ENCODE measurements at regions not wholly inside any gene's neighbourhood (a gene's known extent, or its start where the extent isn't known, plus 50 kb on each side); places are given as distances from the start of the nearest gene placed in this dataset.
A peak's percentile ranks its signal among the peaks of the same experiment; 100 is the strongest.
"Not testable (repeated sequence)": the region's sequence is repeated elsewhere in the genome, so short reads cannot be mapped to it uniquely, and the experiment has no call there.

DNA sequence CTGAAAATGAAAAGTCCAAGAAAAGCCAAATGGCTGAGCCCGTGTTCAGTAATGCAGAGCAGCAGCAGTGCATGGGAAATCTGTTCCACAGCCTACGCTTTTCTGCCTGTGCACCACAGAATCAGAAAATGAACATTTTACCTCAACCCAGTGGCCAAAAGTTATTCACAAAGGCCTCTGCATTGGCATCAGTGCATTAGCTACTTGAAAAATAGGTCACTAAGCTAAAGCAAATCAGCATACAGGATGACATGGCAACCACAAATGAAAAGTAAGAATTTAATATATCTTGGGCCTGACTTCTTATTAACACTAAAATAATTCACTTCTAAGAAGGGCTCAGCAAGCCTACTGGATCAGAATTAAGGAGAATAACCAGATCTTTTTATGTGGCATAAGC, 1145.3 kb upstream of the CHAC2 start:
- H3K4me1 Mint-ChIP-seq, result no peaks in the 10 kb centered on the region
- H3K27ac Mint-ChIP-seq, result no peak overlapping the region
- no peaks in the 10 kb centered on the region for H3K36me3 Mint-ChIP-seq
- peaks cover 0 to 7% (median 0%) of the 10 kb centered on the region in 3 donors for H3K9me3 Mint-ChIP-seq
- H3K4me3 Mint-ChIP-seq, result no peak overlapping the region
- H3K27me3 Mint-ChIP-seq, result no peaks in the 10 kb centered on the region

- H3K36me3 Mint-ChIP-seq, result no peaks in the 10 kb centered on the region
- H3K27me3 Mint-ChIP-seq, result no peaks in the 10 kb centered on the region
- no peak overlapping the region for H3K4me3 Mint-ChIP-seq
- H3K9me3 Mint-ChIP-seq, result peaks cover 0 to 3% (median 0%) of the 10 kb centered on the region in 3 donors
- H3K27ac Mint-ChIP-seq, result no peak overlapping the region
- no peaks in the 10 kb centered on the region for H3K4me1 Mint-ChIP-seq
Measured at GRCh38 chr2:52613064-52613463, 1154.5 kb upstream of the CHAC2 start.

DNA sequence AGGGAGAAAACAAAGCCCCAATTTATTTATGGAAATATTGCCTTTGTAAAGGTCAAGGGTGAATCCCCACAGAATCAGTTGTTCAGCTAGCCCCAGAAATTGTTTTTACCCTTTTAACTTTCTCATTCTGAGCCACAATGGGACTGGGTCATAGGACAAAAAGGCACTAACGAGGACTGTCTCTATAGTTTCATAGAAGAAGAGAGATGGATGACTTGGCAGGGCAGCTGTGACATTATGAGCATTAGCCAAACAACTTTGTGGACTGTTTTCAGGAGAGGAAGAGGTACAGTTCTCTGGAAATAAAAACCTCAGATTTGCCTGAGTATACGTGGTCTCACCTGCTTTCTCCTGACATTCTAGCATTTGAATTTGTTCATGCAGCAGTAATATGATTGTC, 1155.8 kb upstream of the CHAC2 start:
- Mint-ChIP-seq H3K9me3 (peaks cover 0 to 3% (median 0%) of the 10 kb centered on the region in 3 donors), H3K27me3 (no peaks in the 10 kb centered on the region), H3K27ac (no peak overlapping the region), H3K4me1 (no peaks in the 10 kb centered on the region), H3K36me3 (no peaks in the 10 kb centered on the region), H3K4me3 (no peak overlapping the region)

DNA sequence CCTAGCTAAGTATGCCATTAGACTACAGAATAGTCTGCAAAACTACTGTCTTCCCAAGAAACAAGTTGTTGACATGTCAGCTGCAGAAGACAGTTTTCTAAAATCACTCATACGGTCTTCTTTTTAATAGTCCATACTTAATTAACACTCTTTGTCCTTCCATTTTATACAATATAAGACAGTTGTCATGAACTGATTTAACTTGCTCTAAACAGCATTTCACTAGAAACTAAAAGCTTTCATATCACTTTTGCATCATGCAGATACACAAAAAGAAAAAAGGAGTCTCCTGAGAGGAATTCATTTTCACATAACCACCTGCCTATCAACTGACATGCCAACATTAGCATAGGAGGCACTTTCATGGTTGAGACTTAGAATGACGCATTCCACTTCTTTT, 1159.6 kb upstream of the CHAC2 start:
- no peaks in the 10 kb centered on the region for H3K4me1 Mint-ChIP-seq
- no peaks in the 10 kb centered on the region for H3K36me3 Mint-ChIP-seq
- no peaks in the 10 kb centered on the region for H3K27me3 Mint-ChIP-seq
- H3K4me3 Mint-ChIP-seq, result no peak overlapping the region
- peaks cover 0 to 10% (median 4%) of the 10 kb centered on the region in 3 donors for H3K9me3 Mint-ChIP-seq
- H3K27ac Mint-ChIP-seq, result no peak overlapping the region

- Mint-ChIP-seq H3K4me1 (no peaks in the 10 kb centered on the region), H3K27ac (no peak overlapping the region), H3K9me3 (peaks cover 0 to 5% (median 2%) of the 10 kb centered on the region in 3 donors), H3K36me3 (no peaks in the 10 kb centered on the region), H3K4me3 (no peak overlapping the region), H3K27me3 (no peaks in the 10 kb centered on the region)
Measured at GRCh38 chr2:52597346-52597745, 1170.3 kb upstream of the CHAC2 start.

DNA sequence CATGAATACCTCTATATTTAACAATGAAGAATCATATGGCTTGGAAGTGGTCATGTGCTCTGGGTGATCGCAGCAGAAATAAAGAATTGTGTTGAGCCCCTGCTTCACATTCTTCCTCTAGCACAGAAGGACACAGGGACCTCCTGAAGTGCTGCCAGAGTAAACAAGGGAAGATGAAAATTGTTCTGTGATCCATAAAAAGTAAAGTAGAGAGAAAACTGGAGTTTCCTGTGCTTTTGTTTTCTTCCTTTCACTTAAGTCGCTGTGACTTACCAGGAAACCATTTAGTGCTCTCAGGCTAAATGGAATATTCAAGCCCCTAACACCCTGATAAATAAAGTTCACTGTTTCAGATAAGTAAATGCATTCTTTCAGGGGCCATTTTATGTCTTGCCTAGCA, 1173.6 kb upstream of the CHAC2 start:
- peaks cover 0 to 2% (median 0%) of the 10 kb centered on the region in 3 donors for H3K4me1 Mint-ChIP-seq
- peaks cover 3% of the 10 kb centered on the region for H3K36me3 Mint-ChIP-seq
- H3K27me3 Mint-ChIP-seq, result no peaks in the 10 kb centered on the region
- H3K4me3 Mint-ChIP-seq, result no peak overlapping the region
- H3K27ac Mint-ChIP-seq, result no peak overlapping the region
- H3K9me3 Mint-ChIP-seq, result peaks cover 1 to 16% (median 11%) of the 10 kb centered on the region in 3 donors

GRCh38 chr2:52584071-52584470, 1183.5 kb upstream of the CHAC2 start:
- not testable (repeated sequence) for H3K27ac Mint-ChIP-seq, H3K27me3 Mint-ChIP-seq, H3K9me3 Mint-ChIP-seq, H3K36me3 Mint-ChIP-seq, H3K4me3 Mint-ChIP-seq, H3K4me1 Mint-ChIP-seq

DNA sequence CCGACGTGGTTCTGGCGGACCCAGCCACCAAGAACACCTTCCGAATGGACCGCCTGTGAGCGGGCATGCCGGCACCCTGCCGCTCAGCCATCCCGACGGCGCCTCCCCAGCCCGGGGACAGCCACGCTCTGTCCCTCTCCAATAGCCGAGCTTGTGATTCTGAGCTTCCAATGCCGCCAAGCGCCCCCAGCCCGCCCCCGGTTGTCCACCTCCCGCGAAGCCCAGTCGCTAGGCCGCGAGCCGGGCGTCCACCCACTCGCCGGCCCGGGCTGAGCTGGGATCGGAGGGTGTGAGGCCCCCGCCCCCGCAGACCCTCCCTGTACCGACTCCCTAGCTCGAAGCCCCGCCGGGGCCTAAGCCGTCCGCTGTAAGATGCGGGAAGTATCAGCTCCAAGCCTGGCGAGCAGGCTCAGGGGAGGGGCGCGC, 1195.1 kb upstream of the CHAC2 start:
- Mint-ChIP-seq H3K27me3 (no peaks in the 10 kb centered on the region), H3K27ac (peak overlapping the region in 1 of 3 donors; percentile 48), H3K9me3 (peaks cover 2 to 9% (median 2%) of the 10 kb centered on the region in 3 donors), H3K4me3 (no peak overlapping the region), H3K4me1 (no peaks in the 10 kb centered on the region), H3K36me3 (no peaks in the 10 kb centered on the region)

DNA sequence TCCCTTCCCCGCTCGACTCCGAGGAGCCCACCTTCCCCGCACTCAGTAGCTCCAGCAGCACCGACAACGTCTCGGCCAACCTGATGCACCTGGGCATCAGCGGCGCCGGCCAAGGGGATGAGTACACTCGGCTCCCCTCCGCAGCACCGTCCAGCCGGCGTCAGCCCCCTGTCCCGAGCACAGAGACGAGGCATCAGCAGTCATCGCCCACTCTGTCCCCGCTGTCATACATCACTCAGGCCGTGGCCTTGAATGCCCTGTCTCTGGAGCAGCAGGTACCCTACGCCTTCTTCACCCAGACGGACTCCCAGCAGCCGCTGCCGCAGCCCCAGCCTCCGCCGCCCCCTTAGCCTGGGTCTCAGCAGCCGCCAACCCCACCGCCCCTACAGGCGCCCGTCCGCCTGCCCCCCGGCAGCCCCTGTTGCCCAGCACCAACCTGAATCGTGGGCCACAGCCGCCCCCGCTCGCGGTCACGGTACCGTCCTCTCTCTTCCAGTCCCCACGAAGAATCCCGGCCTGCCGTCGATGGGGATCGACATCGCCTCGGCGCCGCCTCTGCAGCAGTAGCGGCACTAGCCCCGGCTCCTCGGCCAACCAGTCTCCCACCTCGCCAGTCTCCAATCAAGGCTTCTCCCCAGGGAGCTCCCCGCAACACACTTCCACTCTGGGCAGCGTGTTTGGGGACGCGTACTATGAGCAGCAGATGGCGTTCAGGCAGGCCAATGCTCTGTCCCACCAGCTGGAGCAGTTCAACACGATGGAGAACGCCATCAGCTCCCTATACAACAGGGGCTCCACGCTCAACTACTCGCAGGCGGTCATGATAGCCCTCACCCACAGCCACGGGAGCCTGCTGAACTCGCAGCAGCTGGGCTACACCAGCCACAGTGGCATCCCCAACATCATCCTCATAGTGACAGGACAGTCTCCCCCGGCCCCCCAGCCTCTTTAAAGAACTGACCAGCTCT, 1195.9 kb upstream of the CHAC2 start:
- H3K27ac Mint-ChIP-seq, result no peak overlapping the region
- H3K9me3 Mint-ChIP-seq, result peaks cover 2 to 9% (median 2%) of the 10 kb centered on the region in 3 donors
- H3K4me3 Mint-ChIP-seq, result no peak overlapping the region
- no peaks in the 10 kb centered on the region for H3K4me1 Mint-ChIP-seq
- H3K27me3 Mint-ChIP-seq, result no peaks in the 10 kb centered on the region
- no peaks in the 10 kb centered on the region for H3K36me3 Mint-ChIP-seq

- Mint-ChIP-seq H3K27ac (no peak overlapping the region), H3K4me1 (no peaks in the 10 kb centered on the region)
Measured at GRCh38 chr2:52570716-52571115, 1196.9 kb upstream of the CHAC2 start.

GRCh38 chr2:52563151-52563550, 1204.5 kb upstream of the CHAC2 start:
- Mint-ChIP-seq H3K4me1 (no peaks in the 10 kb centered on the region), H3K36me3 (no peaks in the 10 kb centered on the region), H3K9me3 (peaks cover 2 to 11% (median 4%) of the 10 kb centered on the region in 3 donors), H3K27ac (no peak overlapping the region), H3K27me3 (no peaks in the 10 kb centered on the region), H3K4me3 (no peak overlapping the region)

More at GRCh38 chr2:52570716-52571115, 1196.9 kb upstream of the CHAC2 start:
- Mint-ChIP-seq H3K4me3 (peak overlapping the region in 1 of 4 donors; percentile 79), H3K36me3 (no peaks in the 10 kb centered on the region), H3K9me3 (peaks cover 2 to 9% (median 4%) of the 10 kb centered on the region in 3 donors), H3K27me3 (no peaks in the 10 kb centered on the region)

DNA sequence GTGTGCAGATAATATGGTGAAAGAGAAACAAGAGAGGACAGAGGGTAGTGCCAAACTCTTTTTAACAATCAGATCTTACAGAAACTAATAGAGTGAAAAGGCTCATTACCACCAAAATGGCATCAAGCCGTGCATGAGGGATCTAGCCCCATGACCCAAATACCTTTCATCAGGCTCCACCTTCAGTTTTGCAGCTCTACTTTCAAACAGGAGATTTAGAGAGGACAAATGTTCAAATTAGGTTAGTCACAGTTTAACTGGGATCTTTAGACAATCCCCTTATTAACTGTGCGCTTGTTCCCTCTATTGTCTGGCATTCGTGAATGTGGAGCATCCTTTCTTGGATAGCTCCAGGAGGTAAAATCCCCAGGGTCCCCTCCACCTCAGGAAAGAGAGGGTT, 1209.3 kb upstream of the CHAC2 start:
- Mint-ChIP-seq H3K4me3 (no peak overlapping the region), H3K9me3 (peaks cover under 1 to 4% (median 3%) of the 10 kb centered on the region in 3 donors), H3K36me3 (no peaks in the 10 kb centered on the region), H3K27me3 (no peaks in the 10 kb centered on the region), H3K4me1 (no peaks in the 10 kb centered on the region), H3K27ac (no peak overlapping the region)

- H3K27me3 Mint-ChIP-seq, result no peaks in the 10 kb centered on the region
- H3K4me1 Mint-ChIP-seq, result no peaks in the 10 kb centered on the region
- no peak overlapping the region for H3K4me3 Mint-ChIP-seq
- peaks cover 2% of the 10 kb centered on the region for H3K36me3 Mint-ChIP-seq
- H3K9me3 Mint-ChIP-seq, result peaks cover 0 to 4% (median 3%) of the 10 kb centered on the region in 3 donors
- H3K27ac Mint-ChIP-seq, result no peak overlapping the region
Measured at GRCh38 chr2:52542297-52542696, 1225.3 kb upstream of the CHAC2 start.

DNA sequence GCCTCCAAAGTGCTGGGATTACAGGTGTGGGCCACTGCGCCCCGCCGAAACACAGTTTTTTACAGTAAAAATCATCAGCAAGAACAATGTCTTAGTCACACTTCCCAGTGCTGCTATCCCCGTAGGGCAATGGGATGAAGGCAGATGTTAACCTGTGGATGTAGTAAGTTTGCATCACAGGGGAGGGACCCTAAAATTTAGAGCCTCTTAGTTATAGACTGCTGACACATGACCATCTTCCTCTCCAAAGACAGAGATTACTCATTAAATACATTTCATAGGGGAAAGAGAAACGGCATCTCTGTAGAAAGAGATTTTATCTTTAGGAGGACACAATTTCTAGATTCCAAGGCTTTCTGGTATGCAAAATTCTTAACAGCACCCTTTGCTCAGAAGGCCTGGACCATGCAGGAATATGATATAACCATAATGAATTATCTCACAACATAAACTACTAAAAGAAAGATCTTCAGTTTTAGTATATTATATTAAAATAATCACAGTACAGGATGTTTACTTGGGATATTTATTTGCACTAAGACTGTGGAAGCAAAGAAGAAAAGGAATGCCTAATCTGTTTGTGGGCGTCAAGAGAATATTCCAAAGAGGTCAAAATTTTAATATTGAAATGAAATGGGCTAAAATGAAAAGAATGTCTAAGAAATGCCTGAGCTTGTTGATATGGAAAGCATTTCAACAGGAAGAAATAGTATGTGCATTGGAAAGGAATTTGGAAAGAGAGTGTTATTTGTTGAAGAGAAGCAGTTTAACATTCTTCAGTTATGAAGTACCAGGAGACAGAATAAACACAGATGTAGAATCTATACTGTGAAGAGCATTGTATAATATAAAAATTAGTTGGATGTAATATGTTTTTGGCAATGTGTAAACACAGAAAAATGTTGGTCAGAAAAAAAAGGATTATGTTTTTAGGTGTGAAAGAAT, 1228.3 kb upstream of the CHAC2 start:
- peaks cover 0 to 1% (median 0%) of the 10 kb centered on the region in 3 donors for H3K9me3 Mint-ChIP-seq
- no peak overlapping the region for H3K4me3 Mint-ChIP-seq
- no peaks in the 10 kb centered on the region for H3K4me1 Mint-ChIP-seq
- no peaks in the 10 kb centered on the region for H3K27me3 Mint-ChIP-seq
- H3K27ac Mint-ChIP-seq, result no peak overlapping the region
- no peaks in the 10 kb centered on the region for H3K36me3 Mint-ChIP-seq

GRCh38 chr2:52537588-52537987, 1230.0 kb upstream of the CHAC2 start:
- Mint-ChIP-seq H3K27ac (no peak overlapping the region), H3K36me3 (no peaks in the 10 kb centered on the region), H3K4me3 (no peak overlapping the region), H3K9me3 (peaks cover 0 to 2% (median 0%) of the 10 kb centered on the region in 3 donors), H3K4me1 (no peaks in the 10 kb centered on the region), H3K27me3 (no peaks in the 10 kb centered on the region)

All from IgD-negative memory B cell (primary cell).